ENCODE measurements at regions not wholly inside any gene's neighbourhood (a gene's known extent, or its start where the extent isn't known, plus 50 kb on each side); places are given as distances from the start of the nearest gene placed in this dataset.

DNA sequence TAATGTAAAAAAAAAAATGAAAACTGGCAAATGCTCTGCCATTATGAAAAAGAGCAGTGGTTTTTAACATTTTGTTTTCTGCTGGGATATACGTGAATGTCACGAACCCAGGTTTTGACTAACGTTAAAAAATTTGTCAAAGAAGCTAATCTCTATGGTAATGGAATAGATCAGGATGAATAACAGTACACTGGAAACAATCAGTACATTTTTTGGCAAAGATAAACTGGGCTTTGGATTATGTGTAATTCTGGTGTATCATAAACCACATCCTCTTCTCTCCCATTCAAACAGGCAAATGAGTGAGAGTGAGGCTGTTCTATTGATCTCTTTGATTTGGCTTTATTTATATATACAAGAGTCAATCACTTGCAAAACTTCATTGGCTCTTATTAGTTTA, 207.0 kb upstream of the IRX3 start:
- TF ChIP-seq, protein P1, sequence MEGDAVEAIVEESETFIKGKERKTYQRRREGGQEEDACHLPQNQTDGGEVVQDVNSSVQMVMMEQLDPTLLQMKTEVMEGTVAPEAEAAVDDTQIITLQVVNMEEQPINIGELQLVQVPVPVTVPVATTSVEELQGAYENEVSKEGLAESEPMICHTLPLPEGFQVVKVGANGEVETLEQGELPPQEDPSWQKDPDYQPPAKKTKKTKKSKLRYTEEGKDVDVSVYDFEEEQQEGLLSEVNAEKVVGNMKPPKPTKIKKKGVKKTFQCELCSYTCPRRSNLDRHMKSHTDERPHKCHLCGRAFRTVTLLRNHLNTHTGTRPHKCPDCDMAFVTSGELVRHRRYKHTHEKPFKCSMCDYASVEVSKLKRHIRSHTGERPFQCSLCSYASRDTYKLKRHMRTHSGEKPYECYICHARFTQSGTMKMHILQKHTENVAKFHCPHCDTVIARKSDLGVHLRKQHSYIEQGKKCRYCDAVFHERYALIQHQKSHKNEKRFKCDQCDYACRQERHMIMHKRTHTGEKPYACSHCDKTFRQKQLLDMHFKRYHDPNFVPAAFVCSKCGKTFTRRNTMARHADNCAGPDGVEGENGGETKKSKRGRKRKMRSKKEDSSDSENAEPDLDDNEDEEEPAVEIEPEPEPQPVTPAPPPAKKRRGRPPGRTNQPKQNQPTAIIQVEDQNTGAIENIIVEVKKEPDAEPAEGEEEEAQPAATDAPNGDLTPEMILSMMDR (IDR thresholded peaks at IDR 0.05): no peak
- no peak for TF ChIP-seq POLR2A (IDR thresholded peaks at IDR 0.05)
